Stimulated activated naive B cell treated with anti-CD40 and anti-IgM and Interleukin-4, amounts not matched to agents 10 μg/mL and 1 μg/mL and 100 μg/mL, for 72 hours (primary cell): ENCODE measurements at regions not wholly inside any gene's neighbourhood (a gene's known extent, or its start where the extent isn't known, plus 50 kb on each side); places are given as distances from the start of the nearest gene placed in this dataset.

Source experiments
- ATAC-seq, 2 donors: fragments of 150-1000 bp; cut with Tn5 transposase; replicated peaks; 2 replicates each; pipeline ENCODE4 v1.10.0; 2021; ENCODE audit warnings: moderate library complexity in 1 of 2
- DNase-seq: peaks from one replicate; pipeline ENCODE4 v3.0.0; 2021
- H3K27ac Mint-ChIP-seq: one replicate; pipeline ENCODE4 v1.8.0; 2022; ENCODE audit warnings: mild to moderate bottlenecking, mixed read lengths
- H3K27me3 Mint-ChIP-seq, 2 donors: one replicate each; pipeline ENCODE4 v1.8.0; 2022; ENCODE audit warnings: mixed read lengths in 2 of 2
- H3K36me3 Mint-ChIP-seq, 2 donors: one replicate each; pipeline ENCODE4 v1.8.0; 2022; ENCODE audit warnings: mixed read lengths in 2 of 2, mild to moderate bottlenecking in 1 of 2
- H3K4me1 Mint-ChIP-seq, 2 donors: one replicate each; pipeline ENCODE4 v1.8.0; 2022; ENCODE audit warnings: mixed read lengths in 2 of 2, mild to moderate bottlenecking in 1 of 2
- H3K4me3 Mint-ChIP-seq, 2 donors: one replicate each; pipeline ENCODE4 v1.8.0; 2022; ENCODE audit warnings: mild to moderate bottlenecking in 2 of 2, mixed read lengths in 2 of 2, moderate library complexity in 1 of 2
- H3K9me3 Mint-ChIP-seq, 2 donors: one replicate each; pipeline ENCODE4 v1.8.0; 2022; ENCODE audit warnings: mixed read lengths in 2 of 2, mild to moderate bottlenecking in 1 of 2

DNA sequence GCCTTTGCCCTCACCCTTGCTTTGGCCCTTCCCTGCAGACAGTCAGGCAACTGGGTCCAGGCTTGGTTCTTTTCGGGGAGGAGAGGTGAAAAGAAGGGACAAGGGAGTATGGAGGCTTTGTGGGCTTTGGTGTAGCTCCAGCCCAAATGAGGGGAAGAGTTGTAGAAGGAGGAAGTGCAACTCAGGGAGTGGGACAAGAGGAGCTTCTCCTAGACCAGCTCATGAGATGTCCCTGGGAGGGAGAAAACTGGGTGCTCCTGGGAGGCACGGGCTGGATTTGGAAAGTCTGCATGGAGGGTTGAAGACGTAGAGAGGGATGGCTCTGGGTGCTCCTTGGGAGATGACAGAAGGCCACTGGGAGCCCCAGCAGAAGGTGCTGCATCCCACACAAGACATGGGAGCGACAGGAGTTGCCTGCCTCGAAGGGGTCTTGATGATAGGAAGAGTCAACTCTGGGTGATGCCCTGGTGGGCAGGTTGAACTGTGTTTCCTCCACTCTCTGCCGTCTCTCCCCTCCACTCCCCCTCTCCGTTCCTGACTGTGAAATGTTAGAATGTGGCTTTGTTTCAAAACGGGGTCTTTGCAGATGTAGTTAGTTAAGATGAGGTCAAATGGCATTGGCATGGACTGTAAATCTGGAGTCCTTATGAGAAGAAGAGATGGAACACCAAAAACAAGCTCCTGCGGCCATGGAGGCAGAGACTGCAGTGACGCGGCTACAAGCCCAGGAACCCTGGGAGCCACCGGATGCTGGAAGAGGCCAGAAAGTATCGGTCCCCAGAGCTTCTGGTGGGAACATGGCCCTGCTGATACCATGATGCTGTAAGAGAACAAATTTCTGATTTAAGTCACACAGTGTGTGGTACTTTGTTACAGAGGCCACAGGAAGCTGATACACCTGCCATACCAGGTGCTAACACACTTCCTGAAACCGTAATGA, 298.5 kb downstream of the GLRX3 start:
- no peak overlapping the region for H3K27ac Mint-ChIP-seq
- H3K36me3 Mint-ChIP-seq: no peaks in the 10 kb centered on the region
- ATAC-seq (no peak), DNase-seq (no peak)
- H3K27me3 Mint-ChIP-seq: no peaks in the 10 kb centered on the region
- peaks cover 15 to 17% of the 10 kb centered on the region in 2 donors for H3K9me3 Mint-ChIP-seq
- H3K4me1 Mint-ChIP-seq: no peaks in the 10 kb centered on the region
- H3K4me3 Mint-ChIP-seq: no peak overlapping the region

DNA sequence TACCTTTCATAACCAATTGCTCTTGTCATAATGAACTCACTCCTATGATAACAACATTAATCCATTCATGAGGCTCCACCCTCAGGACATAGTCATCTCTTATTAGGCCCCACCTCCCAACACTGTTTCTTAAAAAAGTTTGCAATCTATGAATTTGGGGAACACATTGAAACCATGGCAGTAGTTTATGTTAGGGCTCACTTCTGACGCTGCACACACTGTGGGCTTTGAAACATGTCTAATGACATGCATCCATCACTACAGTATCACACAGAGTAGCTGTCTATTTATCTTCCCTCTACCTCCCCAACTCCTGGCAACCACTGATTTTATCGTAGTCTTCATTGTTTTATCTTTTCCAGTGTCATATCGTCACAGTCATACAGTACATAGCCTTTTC, 299.8 kb downstream of the GLRX3 start:
- Mint-ChIP-seq H3K27me3 (no peaks in the 10 kb centered on the region), H3K27ac (no peak overlapping the region), H3K9me3 (peaks cover 16 to 17% of the 10 kb centered on the region in 2 donors), H3K4me1 (no peaks in the 10 kb centered on the region), H3K36me3 (no peaks in the 10 kb centered on the region), H3K4me3 (no peak overlapping the region)
- ATAC-seq (no peak), DNase-seq (no peak)

DNA sequence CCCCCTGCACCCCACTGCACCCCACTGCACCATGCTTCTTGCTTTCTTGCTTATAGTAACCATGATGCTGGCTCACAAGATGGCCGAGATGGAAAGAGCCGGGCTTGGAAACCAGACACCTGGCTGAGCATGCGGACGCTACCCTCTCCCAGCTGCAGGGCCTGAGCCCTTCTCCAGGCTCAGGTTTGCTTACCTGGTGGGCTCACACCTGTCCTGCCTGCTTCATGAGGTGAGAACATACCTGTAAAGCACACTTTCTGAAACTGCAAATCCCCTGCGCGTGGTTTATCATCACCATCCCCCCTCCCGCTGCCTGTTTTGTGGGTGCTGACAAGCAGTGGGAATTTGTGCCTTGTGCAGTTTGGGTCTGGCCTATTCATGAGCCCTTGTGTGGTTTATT, 302.7 kb downstream of the GLRX3 start:
- peaks cover 7 to 11% of the 10 kb centered on the region in 2 donors for H3K9me3 Mint-ChIP-seq
- no peak overlapping the region for H3K4me3 Mint-ChIP-seq
- H3K27ac Mint-ChIP-seq: no peak overlapping the region
- no peak for ATAC-seq
- H3K4me1 Mint-ChIP-seq: no peaks in the 10 kb centered on the region
- no peaks in the 10 kb centered on the region for H3K27me3 Mint-ChIP-seq
- H3K36me3 Mint-ChIP-seq: no peaks in the 10 kb centered on the region
- no peak for DNase-seq

DNA sequence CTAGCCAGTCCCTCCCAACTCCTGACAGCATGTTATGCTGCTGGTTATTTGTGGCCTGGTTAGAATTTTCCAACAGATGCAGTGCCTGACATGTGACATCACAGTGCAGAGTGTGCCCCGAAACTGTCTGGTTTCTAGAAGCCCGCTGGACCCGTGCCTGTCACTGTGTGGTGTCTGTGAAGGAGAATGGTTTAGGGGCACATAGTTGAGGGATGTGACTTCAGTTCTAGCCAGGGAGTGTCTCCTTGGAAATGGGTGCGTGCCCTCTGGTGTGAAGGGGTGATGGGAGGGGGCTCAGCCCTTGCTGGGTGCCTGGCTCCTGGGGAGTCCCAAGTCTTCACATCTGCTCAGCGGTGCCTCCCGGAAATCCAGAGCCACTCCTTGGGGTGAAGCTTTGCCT, 303.6 kb downstream of the GLRX3 start:
- H3K4me1 Mint-ChIP-seq: no peaks in the 10 kb centered on the region
- H3K27me3 Mint-ChIP-seq: no peaks in the 10 kb centered on the region
- ATAC-seq (no peak), DNase-seq (no peak)
- H3K27ac Mint-ChIP-seq: no peak overlapping the region
- no peak overlapping the region for H3K4me3 Mint-ChIP-seq
- no peaks in the 10 kb centered on the region for H3K36me3 Mint-ChIP-seq
- peaks cover 7% of the 10 kb centered on the region in 2 donors for H3K9me3 Mint-ChIP-seq

DNA sequence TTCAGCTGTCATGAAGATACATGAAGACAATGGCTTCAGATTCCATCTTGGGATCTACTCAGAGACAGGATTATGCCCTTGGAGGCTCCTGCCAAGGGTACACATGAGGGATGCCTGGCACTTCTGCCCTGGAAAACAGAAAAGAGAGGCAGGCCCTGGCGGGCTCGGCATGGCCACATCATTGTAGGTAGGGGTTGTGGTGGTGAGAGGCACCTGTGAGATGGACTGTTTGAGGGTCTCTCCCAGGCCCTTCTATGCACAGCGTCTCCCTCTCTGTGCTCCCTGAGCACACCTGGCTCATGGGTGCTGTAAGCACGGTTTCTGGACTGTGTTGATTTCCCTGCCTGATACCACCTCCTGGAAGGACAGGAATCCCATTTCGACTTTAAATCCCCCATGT, 304.3 kb downstream of the GLRX3 start:
- no peak overlapping the region for H3K4me3 Mint-ChIP-seq
- DNase-seq (no peak), ATAC-seq (no peak)
- no peak overlapping the region for H3K27ac Mint-ChIP-seq
- H3K27me3 Mint-ChIP-seq: no peaks in the 10 kb centered on the region
- H3K9me3 Mint-ChIP-seq: peaks cover 7% of the 10 kb centered on the region in 2 donors
- no peaks in the 10 kb centered on the region for H3K4me1 Mint-ChIP-seq
- no peaks in the 10 kb centered on the region for H3K36me3 Mint-ChIP-seq

DNA sequence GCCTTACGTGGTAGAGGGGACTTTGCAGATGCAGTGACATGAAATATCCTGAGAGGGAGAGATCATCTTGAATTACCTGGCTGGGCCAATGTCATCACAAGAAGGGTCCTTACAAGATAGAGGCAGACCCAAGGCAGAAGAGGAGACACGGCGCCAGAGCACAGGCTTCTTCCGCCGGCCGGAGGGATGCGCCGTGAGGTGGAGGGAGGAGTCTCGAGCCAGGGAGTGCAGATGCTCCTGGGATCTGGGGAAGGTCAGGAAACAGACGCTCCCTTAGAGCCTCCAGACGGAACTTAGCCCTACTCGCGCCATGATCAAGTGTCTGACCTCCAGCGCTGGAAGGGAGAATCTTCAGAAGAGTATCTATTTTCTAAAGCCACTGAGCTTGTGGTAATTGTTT, 304.8 kb downstream of the GLRX3 start:
- Mint-ChIP-seq H3K9me3 (peaks cover 5 to 7% of the 10 kb centered on the region in 2 donors), H3K36me3 (no peaks in the 10 kb centered on the region), H3K27me3 (no peaks in the 10 kb centered on the region), H3K4me1 (no peaks in the 10 kb centered on the region), H3K27ac (no peak overlapping the region), H3K4me3 (no peak overlapping the region)
- no peak for ATAC-seq
- no peak for DNase-seq

DNA sequence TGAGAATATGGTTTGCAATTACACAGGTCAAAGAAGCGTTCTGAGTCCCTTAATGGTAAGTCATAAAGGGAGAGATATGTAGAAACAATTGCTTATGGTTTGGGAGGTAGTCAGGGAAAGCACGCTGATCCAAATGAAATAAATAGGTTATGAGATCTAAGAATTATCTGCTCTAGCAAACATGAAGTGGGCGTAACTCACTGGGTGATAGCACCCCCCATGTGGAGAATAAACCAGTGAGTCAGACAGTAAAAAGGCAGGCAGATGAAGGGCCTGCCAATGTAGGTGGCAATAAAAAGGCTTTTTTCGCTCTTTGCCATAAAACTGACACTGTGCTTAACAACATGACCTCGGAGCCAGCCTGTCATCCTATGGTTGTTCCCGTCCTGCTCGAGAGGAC, 306.9 kb downstream of the GLRX3 start:
- H3K4me3 Mint-ChIP-seq: no peak overlapping the region
- no peaks in the 10 kb centered on the region for H3K27me3 Mint-ChIP-seq
- no peaks in the 10 kb centered on the region for H3K36me3 Mint-ChIP-seq
- DNase-seq (no peak), ATAC-seq (no peak)
- H3K4me1 Mint-ChIP-seq: no peaks in the 10 kb centered on the region
- no peak overlapping the region for H3K27ac Mint-ChIP-seq
- peaks cover 1 to 3% of the 10 kb centered on the region in 2 donors for H3K9me3 Mint-ChIP-seq

DNA sequence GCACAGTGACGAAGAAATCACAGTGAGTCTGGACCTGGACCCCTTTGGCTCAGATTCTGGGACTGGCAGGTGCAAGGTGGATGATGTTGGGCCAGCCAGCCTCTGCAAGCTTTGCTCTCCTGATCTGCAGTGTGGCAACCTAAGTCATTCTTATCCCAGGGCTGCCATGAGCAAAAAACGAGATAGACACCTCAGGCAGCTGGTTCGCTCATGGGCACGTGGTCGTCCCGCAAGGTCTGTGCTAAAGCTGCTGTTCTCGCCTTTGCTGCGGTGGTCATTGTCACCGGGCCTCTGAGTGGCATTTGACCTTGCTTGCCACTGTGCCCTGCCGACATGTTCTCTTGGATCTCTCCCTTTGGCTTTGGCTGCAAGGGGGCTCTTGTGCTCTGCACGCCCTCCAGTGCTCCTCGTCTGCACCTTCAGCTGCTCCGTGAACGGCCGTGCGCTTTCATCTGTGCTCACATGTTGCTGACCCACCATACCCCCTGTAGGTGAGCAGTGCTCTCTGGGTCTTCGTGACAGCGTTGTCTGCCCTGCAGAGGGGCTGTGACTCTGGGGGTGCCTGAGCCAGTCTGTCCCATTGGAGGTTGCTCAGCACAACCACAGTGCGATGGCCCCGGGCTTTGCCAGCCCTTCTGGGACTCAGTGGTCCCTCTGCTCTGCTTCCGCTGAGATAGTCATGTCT, 317.0 kb downstream of the GLRX3 start:
- DNase-seq: no peak
- Mint-ChIP-seq H3K27ac (no peak overlapping the region), H3K27me3 (peaks cover 6 to 8% of the 10 kb centered on the region in 2 donors), H3K9me3 (no peaks in the 10 kb centered on the region), H3K4me1 (no peaks in the 10 kb centered on the region), H3K4me3 (no peak overlapping the region), H3K36me3 (no peaks in the 10 kb centered on the region)
- ATAC-seq: no peak

DNA sequence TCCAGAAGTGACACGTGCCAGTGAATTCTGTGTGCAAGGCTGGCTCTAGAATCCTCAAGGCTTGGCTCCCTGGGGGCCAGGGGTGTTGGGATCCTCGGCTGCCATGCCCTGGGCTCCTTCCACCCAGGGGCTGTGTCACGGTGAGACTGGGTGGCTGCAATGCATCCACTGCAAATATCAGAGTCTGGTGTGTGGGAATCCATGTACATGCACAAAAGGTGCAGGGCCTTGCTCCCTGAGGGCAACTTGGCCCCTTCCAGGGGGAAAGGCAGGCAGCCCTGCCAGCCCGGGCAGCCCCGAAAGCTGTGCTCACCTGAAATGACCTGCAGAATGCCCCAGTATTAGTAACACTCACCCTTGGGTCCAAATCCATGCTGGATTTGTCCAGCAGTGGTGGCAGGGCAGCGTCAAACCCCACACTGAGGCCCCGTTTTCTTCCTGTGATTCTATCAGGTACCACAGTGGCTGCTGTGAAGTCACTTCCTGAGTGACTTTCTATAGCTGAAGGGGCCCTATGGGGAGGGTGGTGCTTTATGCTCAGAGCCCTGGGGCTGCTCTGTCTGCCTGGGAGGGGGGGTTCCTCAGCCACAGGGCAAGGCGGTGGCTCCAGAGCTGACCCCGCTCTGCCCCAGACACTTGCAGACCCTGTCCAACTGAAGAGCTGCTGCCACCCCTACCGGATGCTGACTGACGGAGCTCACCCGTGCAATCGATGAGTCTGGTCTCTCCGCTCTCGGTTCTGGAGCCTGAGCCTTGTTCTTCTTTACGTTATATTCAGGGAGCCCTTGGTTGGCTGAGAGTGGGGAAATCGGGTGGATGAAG, 317.7 kb downstream of the GLRX3 start:
- H3K36me3 Mint-ChIP-seq: no peaks in the 10 kb centered on the region
- no peaks in the 10 kb centered on the region for H3K4me1 Mint-ChIP-seq
- DNase-seq (no peak), ATAC-seq (no peak)
- H3K4me3 Mint-ChIP-seq: no peak overlapping the region
- H3K27ac Mint-ChIP-seq: no peak overlapping the region
- peaks cover 11 to 12% of the 10 kb centered on the region in 2 donors for H3K27me3 Mint-ChIP-seq
- peaks cover under 1 to 2% of the 10 kb centered on the region in 2 donors for H3K9me3 Mint-ChIP-seq

DNA sequence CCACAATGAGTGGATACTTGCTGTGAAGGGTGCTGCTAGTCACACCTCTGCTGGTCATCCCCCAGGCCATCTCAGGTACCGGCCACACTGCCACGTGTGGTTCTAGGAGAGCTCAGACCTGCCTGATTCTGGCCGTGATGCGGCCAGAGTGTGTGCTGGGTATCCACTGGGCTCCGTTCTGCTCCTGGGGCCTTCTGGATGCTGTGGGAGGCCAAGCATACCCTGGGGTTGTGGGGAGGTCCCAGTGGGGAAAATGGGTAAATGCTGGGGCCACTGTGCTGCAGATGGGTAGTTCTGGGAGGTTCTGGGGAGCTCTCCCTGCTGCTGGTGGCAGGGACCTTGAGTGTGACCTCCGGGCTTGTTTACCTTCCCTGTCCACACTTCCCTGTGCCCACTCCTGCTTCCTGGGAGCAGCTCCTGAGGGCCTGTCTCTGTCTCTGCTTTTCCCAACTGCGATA, 318.4 kb downstream of the GLRX3 start:
- H3K27ac Mint-ChIP-seq: no peak overlapping the region
- peaks cover 9 to 14% of the 10 kb centered on the region in 2 donors for H3K27me3 Mint-ChIP-seq
- H3K4me3 Mint-ChIP-seq: no peak overlapping the region
- ATAC-seq (no peak), DNase-seq (no peak)
- no peaks in the 10 kb centered on the region for H3K36me3 Mint-ChIP-seq
- no peaks in the 10 kb centered on the region for H3K4me1 Mint-ChIP-seq
- H3K9me3 Mint-ChIP-seq: peaks cover 5 to 6% of the 10 kb centered on the region in 2 donors

DNA sequence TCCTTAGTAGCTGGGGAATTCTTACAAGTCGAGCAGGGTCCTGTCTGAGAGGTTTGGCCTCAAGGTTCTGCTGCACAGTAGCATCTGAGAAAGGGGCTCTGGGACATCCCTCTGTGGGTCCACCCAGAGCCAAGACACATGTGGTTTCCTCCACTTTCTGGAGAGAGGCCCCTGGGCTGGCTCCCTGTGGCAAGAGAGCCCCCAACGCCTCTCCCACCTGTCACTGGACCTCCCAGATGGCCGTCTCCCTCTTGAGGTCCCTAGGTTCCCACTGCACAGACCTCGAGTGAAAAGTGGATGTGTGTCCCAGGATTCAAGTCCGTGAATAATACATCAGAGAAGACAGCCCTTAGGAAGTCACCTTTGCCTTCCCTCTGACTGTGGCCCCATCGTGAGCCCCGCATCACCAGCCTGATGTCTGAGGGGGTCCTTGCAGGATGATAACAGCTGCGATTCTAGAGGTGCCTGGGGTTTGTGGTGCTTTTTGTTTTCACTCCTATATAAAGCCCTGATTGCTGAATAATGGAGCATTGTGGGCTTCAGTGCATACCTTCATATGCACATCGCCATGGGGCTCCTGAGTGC, 319.0 kb downstream of the GLRX3 start:
- Mint-ChIP-seq H3K27ac (no peak overlapping the region), H3K36me3 (no peaks in the 10 kb centered on the region), H3K4me1 (no peaks in the 10 kb centered on the region), H3K27me3 (peaks cover 8 to 14% of the 10 kb centered on the region in 2 donors), H3K9me3 (peaks cover 5 to 6% of the 10 kb centered on the region in 2 donors), H3K4me3 (no peak overlapping the region)
- ATAC-seq (no peak), DNase-seq (no peak)

DNA sequence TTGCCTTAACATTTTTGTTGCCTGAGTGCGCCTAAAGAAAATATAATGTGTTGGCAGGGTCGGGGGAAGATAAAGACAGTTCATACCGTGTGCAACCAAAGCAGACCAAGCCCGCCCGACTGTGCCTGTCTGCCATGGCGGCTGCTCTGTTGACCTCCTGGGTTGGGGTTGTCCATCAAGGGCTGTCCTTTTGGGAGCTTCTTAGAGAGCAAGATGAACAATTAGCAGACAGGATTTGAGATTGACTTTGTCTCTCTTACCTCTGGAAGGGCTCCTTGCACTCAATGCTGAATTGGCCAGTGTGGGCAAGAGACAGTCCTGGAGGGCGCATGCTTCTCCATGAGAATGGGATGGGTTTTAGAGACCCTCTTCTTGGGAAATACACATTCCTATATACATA, 319.6 kb downstream of the GLRX3 start:
- no peak overlapping the region for H3K4me3 Mint-ChIP-seq
- ATAC-seq: no peak
- no peak overlapping the region for H3K27ac Mint-ChIP-seq
- peaks cover 5 to 6% of the 10 kb centered on the region in 2 donors for H3K9me3 Mint-ChIP-seq
- peaks cover 8 to 14% of the 10 kb centered on the region in 2 donors for H3K27me3 Mint-ChIP-seq
- no peak for DNase-seq
- H3K36me3 Mint-ChIP-seq: no peaks in the 10 kb centered on the region
- H3K4me1 Mint-ChIP-seq: no peaks in the 10 kb centered on the region

DNA sequence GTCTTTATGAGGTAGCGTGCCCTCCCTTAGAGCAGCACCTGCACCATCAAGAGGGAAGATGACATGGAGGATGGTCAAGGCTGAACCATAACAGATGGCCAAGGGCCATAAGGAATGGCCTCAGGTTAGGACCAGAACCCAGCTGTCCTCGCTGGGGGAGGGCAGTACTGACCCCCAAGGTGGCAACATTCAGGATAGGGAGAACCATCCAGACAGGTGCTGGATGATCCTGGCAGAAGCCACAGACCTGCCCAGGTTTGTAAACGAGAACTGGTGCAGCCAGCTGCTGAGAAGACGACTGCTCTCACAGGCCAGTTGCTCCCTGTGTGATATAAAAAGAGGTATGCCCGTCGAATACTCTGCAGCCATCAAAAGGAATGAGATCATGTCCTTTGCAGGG, 320.4 kb downstream of the GLRX3 start:
- peaks cover 8 to 14% of the 10 kb centered on the region in 2 donors for H3K27me3 Mint-ChIP-seq
- no peak overlapping the region for H3K4me3 Mint-ChIP-seq
- no peaks in the 10 kb centered on the region for H3K4me1 Mint-ChIP-seq
- no peak overlapping the region for H3K27ac Mint-ChIP-seq
- no peaks in the 10 kb centered on the region for H3K36me3 Mint-ChIP-seq
- peaks cover 5 to 6% of the 10 kb centered on the region in 2 donors for H3K9me3 Mint-ChIP-seq
- no peak for DNase-seq
- no peak for ATAC-seq

DNA sequence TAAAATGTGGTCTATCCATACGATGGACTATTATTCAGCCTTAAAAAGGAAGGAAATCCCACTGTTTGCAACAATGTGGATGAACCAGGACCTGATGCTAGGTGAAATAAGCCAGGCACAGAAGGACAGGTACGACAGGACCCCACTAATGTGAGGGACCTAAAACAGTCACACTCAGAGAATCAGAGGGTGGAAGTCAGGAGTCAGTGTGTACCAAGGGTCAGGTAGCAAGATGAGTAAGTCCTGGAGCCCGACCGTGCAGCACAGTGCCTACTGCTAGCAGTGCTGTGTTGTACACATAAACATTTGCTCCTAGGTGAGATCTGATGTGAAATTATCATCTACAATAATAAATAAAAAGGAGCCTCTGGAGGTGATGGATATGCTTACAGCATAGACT, 322.3 kb downstream of the GLRX3 start:
- Mint-ChIP-seq H3K27ac (no peak overlapping the region), H3K4me3 (no peak overlapping the region), H3K27me3 (peaks cover 8% of the 10 kb centered on the region in 2 donors), H3K36me3 (no peaks in the 10 kb centered on the region), H3K9me3 (peaks cover 5 to 6% of the 10 kb centered on the region in 2 donors), H3K4me1 (no peaks in the 10 kb centered on the region)
- DNase-seq (no peak), ATAC-seq (no peak)
